HG03460 (cell line): ENCODE measurements at regions not wholly inside any gene's neighbourhood (a gene's known extent, or its start where the extent isn't known, plus 50 kb on each side); places are given as distances from the start of the nearest gene placed in this dataset.

Source experiments
- ATAC-seq: cut with Tn5 transposase; IDR thresholded peaks from one replicate; pipeline ENCODE4 v1.9.1; 2021; ENCODE audit not compliant: unreplicated experiment

DNA sequence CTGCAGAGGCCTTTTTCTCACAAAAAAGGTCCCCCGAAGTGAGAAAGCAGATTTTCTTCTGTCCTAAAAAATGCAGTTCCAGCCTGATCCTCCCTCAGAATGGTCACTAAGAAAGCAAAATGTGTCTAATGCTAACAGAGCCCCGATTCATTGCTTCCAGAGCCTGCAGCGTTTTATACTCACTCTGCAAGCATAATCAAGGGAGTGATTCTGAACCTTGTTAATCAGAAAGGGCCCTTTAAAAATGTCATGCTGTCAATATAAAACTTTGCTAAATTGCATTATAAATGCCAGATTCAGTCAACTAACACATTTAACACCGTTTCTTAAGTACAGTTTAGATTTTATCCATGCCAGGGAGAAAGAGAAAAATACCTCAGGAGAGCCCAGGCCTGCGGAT, 202.8 kb downstream of the CD83 start:
- ATAC-seq = no peak

DNA sequence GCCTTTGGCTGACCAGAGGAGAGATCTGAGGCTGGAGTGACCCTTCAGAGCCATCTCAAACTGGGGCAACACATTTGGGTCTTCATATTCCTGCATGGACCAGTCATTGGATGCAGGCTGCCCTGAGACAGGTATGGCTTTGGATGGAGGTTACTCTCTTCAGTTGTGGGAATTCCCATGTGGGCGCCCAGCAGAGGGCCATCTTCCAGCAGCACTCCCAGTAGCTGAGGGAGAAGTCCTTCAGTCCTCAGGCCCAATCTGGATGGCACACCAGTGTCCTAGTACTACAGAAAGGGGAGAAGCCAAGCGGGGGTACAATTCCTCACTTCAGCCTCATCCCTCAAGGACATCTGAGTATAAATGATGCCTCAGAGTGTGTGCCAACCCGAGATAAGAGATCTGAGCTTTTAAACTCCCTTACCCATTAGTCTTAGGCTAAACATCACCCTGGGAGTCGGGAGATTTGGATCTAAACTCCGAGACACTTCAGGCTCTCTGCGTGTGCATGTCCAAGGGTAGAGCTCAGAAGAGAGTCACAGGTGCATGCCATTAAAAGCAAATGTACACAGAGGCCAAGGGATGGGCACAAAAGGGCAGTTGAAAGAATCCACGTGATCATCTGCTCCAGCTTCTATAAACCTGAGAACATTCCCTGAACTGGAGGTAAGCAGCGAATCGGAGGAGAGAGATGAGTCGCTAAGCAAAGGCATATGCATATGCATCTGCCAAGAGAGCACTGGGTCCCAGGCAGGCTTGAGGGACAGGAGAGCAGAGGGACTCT, 204.6 kb downstream of the CD83 start:
- ATAC-seq = no peak

DNA sequence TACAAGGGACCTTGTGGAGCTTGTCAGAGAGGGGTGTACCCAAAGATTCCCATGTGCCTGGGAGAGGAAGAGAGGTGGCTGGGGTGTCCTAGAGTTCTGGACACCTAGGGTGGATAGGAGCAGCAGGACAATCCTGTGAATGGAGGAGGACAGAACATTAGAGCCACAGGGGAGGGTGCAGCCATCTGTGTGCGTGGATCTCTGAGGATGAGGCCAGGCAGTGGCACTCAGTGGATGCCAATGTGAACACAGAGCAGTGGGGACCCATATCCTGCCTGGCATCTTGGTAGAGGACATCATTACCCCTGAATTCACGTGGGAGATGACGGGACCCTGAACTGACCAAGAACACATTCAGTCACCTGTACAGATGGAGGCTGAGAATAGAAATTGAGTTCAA, 205.3 kb downstream of the CD83 start:
- ATAC-seq = no peak

- ATAC-seq = no peak
These were observed 209.2 kb downstream of the CD83 start for GRCh38 chr6:14326774-14327173.

GRCh38 chr6:14328163-14328562, 210.6 kb downstream of the CD83 start:
- ATAC-seq = no peak

DNA sequence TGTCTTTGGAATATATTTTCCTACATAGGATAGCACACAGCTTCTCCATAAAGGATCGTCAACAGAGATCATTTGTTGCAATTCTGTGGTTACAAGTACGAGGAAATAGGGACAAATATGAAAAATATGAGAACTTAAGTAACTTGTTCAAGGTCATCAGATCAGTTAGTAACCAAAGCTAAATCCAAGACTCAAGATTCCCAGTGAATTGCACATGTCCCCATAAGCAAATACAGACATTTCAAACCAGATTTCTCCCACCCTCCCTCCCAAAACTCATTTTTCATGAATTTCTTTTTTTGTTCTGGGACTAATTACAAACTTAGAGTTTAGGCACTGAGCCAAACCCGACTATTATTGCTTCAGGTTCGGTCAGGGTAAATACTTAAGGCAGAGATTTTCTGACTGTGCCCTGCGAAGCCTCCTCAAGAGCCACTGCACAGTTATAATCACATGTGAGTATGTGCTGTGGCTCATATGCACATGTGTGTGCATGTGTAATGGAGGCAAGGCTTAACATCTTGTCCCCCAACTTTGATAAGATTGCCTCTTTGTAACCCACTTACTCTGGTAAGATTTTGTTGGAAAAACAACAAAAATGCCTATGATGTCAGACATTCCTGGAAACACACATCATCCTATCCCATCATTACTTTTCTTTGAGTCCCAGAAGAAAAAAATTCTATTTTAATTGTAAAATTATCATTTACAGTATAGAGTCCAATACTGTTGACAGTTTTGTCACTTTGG, 216.2 kb downstream of the CD83 start:
- ATAC-seq = no peak

GRCh38 chr6:14335071-14335470, 217.5 kb downstream of the CD83 start:
- no peak for ATAC-seq

GRCh38 chr6:14337152-14337551, 219.6 kb downstream of the CD83 start:
- no peak for ATAC-seq

- ATAC-seq = no peak
These were observed 221.6 kb downstream of the CD83 start for GRCh38 chr6:14339172-14339571.

DNA sequence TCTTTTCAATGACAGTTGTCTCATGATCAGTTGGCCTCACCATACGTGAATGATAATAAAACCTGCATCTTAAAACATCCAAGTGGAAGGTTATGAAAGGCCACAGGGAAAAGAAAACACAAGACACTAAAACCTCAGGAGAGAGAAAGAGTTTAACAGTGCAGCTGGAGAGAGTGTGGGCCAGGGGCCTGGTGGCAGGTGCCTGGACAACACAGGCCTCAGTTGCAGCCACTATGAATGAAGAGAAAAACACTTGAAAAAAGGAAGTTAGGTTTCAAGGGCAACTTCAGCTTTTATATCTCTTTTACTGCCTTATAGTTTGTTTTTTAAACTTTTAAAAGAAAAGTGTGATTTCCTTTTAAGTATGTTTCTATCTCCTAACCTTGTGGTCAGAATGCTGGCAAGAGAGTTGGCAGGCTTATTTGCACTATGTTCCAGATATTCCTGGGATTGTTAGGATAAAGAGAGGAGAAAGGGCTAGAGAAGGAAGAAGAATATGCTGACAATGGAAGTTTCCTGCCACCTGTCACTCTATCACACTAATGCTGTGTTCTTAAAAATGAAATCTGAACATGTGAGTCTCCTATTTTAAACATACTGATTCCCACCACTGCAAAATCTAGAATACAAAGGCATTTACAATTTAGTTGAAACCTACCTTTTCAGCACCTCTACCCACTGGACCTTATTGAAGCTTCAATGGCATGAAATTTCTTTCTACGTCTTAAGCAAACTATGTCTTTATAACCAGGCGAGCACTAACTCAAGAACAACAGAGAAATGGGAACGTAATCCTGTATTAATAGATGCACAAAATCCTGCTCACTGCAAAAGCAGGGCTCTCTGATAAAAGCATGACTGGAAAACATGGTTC, 222.4 kb downstream of the CD83 start:
- ATAC-seq = no peak

DNA sequence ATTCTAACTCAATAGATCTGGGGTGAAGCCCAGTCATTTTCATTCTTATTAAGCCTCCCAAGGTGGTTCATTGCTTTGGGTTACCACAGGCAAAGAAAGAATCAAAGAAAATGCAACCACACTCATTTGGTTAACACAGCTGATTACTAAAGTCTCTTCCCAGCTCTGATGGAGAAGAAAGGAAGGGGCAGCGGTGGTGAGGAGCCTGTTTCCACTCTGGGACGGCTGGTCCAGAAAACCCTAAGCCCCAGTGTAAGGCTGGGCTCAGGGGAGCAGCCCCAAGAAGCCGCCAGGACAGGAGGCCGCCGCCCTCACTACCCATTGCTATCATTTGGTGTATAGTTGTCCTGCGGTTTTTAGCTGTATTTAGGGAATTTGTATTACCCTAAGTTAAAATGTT, 226.9 kb downstream of the CD83 start:
- ATAC-seq = no peak

DNA sequence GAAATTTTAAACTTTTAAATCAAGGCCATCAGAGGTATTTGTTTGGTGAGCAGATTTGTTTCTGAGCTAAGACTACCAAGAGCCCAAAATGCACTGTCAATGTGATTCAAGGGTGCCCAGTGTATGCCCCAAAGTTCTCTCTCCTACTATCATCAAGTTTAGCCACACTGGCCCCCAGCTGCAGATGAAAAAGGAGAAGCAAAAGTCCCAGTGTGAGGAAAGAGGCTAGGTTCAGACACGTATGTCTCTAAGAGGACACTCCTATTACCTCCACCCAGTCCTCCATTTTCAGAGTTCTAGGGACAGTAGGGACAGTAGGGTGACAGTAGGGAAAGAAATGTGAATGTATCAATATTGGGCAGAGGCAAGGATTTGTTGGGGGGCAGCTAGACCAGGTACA, 230.8 kb downstream of the CD83 start:
- no peak for ATAC-seq

GRCh38 chr6:14349507-14349906, 231.9 kb downstream of the CD83 start:
- ATAC-seq = no peak

DNA sequence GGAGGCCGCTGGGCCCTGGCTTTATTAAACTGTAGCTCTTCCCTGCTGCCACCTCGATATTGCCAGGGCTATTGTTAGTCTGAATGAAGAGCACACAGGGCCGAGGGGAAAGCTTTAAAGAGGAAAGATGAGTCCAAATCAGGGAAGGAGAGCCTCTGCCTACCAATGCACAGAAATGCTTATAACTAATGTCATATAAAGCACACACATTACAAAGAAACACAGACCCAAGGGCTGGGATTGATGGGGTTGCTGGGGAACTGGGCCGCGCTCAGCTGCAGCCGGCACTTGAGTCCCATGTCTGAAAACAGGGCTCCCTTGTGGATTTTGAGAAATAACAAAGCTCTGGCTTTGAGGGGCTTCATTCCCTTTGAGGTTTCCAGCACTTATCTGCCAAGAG, 232.6 kb downstream of the CD83 start:
- no peak for ATAC-seq

GRCh38 chr6:14353281-14353680, 235.7 kb downstream of the CD83 start:
- ATAC-seq = no peak

DNA sequence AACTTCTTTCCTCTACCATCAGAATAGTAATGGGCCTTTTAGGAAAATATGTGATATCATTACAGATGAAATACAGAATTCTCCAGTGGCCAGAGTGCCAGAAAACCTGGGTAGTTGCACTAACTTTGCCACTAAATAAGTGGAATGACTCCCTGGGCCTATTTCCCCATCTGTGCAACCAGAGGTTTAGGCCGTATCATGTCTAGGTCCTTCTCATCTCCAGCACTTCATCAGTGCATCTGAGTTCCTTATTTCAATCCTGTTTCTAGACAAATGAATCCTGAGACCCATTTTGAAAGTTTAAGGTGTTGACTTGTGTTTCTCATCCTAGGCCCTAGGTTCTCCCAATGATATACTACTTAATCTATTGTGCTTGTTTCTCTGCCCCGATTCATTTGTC, 236.2 kb downstream of the CD83 start:
- ATAC-seq = no peak

DNA sequence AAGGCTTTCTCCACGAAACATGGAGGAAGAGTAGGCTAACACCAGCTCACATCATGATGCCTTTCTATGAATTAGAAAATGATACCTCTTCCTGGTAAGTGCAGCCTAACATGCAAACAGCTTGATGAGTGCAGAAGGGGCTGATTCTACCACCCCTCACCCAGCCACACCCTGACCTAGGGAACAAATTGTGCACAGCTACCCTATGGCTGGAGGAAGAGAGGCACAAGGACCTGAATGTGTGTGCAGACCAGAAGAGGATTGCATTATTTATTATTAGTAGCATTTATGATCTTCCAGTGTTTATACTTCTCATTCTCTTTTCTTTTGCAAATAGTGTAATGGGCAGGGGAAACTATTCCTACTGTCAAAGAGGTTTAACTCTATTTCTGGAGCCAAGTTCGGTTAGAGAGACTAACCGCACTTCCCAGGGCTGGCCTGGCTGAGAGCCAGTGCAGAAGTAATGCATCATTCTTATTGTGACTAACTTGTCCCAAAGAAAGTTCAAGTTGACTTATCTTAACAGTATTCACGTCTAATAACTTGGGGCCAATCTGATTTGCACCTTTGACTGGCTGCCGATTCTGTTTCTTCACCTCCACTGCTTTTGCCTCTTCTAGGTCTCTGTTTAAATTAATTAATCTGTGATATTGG, 237.5 kb downstream of the CD83 start:
- ATAC-seq = no peak

GRCh38 chr6:14359438-14359837, 241.9 kb downstream of the CD83 start:
- no peak for ATAC-seq

DNA sequence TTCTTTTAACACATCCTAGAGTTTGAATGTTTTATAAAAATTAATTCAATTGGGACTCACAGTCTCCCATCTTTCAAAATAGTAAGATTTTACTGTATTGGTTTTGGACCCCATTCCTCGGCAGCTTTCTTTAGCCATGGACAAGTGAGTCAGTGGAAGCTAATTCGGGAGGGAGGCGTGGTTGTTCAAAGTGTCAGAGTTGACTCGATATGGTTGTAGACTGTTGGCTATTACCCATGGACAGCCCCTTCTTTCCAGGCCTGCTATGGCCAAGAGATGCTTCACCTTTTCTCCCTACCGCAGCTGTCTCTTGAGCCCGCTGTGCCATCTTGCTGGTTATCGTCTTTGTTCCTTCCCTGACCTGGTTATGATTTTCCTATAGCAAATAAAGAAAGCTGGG, 243.0 kb downstream of the CD83 start:
- no peak for ATAC-seq

DNA sequence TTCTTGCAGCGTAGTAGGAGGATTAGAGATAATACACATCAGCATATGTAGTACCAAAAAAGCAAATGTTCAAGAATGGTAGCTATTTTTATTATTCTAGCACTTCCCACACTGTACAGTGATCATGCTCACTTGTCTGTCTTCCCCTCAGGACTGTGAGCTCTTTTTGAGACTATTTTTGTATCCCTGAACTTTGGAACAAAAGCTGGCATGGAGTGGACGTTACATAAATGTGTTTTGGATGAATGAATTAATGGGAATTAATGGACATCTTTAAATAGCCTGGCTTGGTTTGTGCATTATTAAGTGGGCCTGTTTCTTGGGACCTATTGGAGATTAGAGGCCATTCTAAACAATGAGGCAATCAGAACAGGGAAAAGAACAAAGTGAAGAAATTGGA, 243.7 kb downstream of the CD83 start:
- ATAC-seq = no peak

GRCh38 chr6:14361956-14362587, 244.5 kb downstream of the CD83 start:
- ATAC-seq = no peak
